NB4 (cell line): ENCODE measurements at regions not wholly inside any gene's neighbourhood (a gene's known extent, or its start where the extent isn't known, plus 50 kb on each side); places are given as distances from the start of the nearest gene placed in this dataset.
"Not testable (repeated sequence)": the region's sequence is repeated elsewhere in the genome, so short reads cannot be mapped to it uniquely, and the experiment has no call there.

Experiments used
- DNase-seq: peaks from one replicate; pipeline ENCODE4 v3.0.0; 2010; ENCODE audit warnings: low read depth
- H3K4me3 ChIP-seq: one replicate; pipeline ENCODE4 v1.5.1; 2011; ENCODE audit warnings: mild to moderate bottlenecking, low read depth, low read length, moderate library complexity
- CTCF ChIP-seq: IDR thresholded peaks from one replicate; pipeline ENCODE4 v1.5.1; 2012; ENCODE audit warnings: low read depth, low read length
- MAX ChIP-seq: IDR thresholded peaks from 2 replicates; pipeline ENCODE4 v1.6.1; 2011; ENCODE audit warnings: low read depth, low read length
- MYC ChIP-seq: IDR thresholded peaks from 2 replicates; pipeline ENCODE4 v1.6.1; 2011; ENCODE audit warnings: low read depth, low read length
- POLR2A ChIP-seq: IDR thresholded peaks from 2 replicates; pipeline ENCODE4 v1.6.1; 2011; ENCODE audit warnings: mild to moderate bottlenecking; ENCODE audit not compliant: insufficient read length; ENCODE audit errors: extremely low read depth

DNA sequence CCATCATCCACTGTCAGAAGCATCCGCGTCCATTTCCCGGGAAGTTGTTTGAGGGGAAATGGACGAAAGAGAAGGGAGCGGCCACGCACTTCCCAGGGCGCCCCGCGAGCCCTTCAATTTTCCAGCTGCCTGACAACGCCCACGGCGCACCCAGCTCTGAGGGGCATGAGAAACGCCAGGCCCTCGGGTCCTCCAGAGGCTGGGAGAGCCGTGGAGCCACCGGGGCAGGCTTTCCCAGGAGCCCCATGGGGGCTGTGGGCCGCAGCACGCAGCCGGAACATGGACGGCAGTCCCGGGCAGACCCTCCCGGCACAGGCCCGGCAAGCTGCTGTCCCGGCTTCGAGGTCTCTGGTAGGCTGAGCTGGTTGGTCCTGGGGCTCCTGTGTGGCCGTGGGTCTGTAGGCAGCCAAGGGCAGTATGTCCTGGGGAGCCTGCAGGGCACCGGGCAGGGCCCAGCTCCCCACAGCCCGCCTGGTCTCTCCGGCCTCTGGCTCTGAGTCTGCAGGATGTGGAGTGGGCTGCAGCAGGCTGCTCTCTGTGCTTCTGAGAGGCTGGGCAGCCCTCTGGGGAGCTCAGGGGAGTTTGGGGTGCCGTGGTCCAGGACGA, 115.2 kb downstream of the FAM53A start:
- TF ChIP-seq CTCF (no peak), MAX (no peak)
- no peak overlapping the region for H3K4me3 ChIP-seq
- DNase-seq: no peak

DNA sequence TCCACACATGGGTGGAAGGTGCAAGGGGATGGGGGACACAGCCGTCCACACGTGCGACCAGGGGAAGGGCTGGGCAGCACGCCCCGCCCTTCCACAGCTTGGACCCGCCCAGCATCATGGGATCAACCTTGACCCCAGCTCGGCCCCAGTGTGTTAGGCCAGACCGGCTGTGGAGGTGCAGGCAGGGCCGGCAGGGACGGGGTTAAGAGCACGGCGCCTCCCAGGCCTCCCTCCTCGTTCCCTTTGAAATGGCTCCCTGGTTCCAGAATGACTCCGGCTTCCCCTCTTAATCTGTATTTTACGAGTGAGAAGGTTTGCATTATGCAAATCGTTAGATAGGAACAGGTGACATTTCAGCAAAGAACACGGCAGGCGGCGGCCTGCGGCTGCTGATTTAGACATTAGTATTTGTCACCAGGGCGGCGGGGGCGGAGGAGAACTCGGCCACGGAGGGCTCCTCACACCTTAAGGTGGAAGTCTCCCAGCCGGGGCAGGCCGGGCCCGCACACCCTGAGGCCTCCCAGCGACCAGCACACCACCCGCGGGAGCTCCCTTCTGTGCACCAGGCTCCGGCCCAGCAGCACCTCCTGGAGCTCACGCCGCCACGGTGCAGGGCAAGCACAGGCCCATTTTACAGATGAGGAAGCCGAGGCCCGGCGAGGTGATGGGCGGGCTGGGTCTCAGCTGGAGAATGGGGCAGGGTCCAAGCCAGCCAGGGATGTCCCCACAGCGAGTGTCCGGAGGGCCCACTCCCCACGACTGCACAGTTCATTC, 116.1 kb downstream of the FAM53A start:
- TF ChIP-seq CTCF (no peak), MAX (no peak), POLR2A (no peak), MYC (no peak)
- no peak for DNase-seq
- H3K4me3 ChIP-seq: no peak overlapping the region

DNA sequence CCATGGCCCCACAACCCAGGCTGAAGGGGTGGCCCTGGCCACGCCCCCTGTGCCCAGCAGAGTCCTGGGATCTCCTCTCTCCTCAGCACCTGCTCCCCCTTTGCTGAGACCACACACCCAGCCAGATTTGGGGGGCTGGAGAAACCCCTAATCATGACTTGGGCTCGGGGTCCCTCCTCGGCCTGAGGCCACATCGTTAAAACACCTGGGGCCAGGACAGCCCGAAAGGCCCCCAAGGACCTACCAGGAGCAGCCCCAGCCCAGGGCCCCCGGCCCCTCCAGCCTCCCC, 116.7 kb downstream of the FAM53A start:
- no peak for TF ChIP-seq CTCF
- TF ChIP-seq MAX: no peak
- no peak for TF ChIP-seq MYC
- TF ChIP-seq POLR2A: no peak
- DNase-seq: no peak
- H3K4me3 ChIP-seq: no peak overlapping the region

- H3K4me3 ChIP-seq: no peak overlapping the region
- no peak for TF ChIP-seq POLR2A
These were observed 117.1 kb downstream of the FAM53A start for GRCh38 chr4:1566838-1567518.

DNA sequence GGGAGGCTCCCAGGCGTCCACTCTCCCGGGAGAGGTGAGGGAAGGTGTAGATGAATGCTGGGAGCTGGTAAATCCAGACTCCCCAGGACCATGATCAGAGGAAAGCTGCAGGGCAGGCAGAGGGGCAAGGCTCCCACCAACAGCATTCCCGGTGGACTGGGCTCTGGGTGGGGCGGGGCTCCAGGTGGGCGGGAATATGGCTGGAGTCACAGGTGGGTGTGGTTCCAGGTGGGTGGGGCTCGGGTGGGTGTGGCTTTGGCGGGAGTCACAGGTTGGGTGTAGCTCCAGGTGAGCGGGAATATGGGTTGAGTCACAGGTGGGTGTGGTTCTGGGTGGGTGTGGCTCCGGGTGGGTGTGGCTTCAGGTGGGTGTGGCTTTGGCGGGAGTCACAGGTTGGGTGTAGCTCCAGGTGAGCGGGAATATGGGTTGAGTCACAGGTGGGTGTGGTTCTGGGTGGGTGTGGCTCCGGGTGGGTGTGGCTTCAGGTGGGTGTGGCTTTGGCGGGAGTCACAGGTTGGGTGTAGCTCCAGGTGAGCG, 117.7 kb downstream of the FAM53A start:
- not testable (repeated sequence) for DNase-seq, H3K4me3 ChIP-seq

More at GRCh38 chr4:1566838-1567518, 117.1 kb downstream of the FAM53A start:
- DNase-seq: no peak

DNA sequence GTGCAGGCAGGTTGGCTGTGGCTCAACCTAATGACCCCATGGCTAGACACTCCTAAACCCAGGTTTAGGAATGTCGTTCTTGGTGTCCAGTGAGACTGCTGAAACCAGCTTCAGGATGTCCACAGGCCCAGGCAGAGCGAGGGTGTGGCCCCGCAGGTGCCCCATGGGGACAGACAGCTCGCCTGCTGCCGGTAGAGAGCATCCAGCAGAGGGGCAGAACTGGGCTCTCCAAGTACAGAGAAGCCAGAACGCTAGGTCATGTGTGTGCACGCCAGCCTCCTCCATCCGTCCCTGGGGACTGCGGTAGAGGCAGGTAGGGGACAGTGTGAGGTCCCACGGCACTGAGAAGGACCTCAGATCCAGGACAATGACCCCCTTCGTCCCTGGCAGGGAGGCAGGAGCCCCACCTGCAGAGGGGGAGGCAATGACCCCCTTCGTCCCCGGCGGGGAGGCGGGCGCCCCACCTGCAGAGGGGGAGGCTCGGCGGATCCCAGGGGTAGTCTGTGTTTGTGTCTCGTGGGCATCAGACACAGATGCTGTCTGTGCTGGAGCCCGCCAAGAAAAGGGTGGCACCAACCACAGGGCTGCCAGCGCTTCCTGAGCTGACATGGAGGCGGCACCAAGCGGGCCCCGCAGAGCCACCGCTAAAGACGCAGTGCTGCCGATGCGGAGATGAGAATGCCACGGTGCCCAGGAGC, 118.4 kb downstream of the FAM53A start:
- DNase-seq: no peak
- H3K4me3 ChIP-seq: no peak overlapping the region
- no peak for TF ChIP-seq POLR2A
- TF ChIP-seq MYC: no peak
- TF ChIP-seq CTCF: no peak
- no peak for TF ChIP-seq MAX
